ENCODE measurements at regions not wholly inside any gene's neighbourhood (a gene's known extent, or its start where the extent isn't known, plus 50 kb on each side); places are given as distances from the start of the nearest gene placed in this dataset.

- no peak for TF ChIP-seq CTCF (conservative IDR thresholded peaks at IDR 0.05; ENCODE audit: low read depth, low read length)
- no peak overlapping the region for H3K4me3 ChIP-seq (ENCODE audit: low read length)
- DNase-seq (ENCODE audit: low read depth): no peak
Measured at GRCh38 chrX:144946666-144947065, 300.6 kb upstream of the SPANXN1 start.
